H9 (cell line): ENCODE measurements at regions not wholly inside any gene's neighbourhood (a gene's known extent, or its start where the extent isn't known, plus 50 kb on each side); places are given as distances from the start of the nearest gene placed in this dataset.

Experiments used
- DNase-seq: peaks from one replicate; pipeline ENCODE4 v3.0.0-alpha.2; 2017
- H2AFZ ChIP-seq: one replicate; pipeline ENCODE4 v1.6.1; 2013; ENCODE audit warnings: mild to moderate bottlenecking, low read length, control low read depth, moderate library complexity
- H2AK5ac ChIP-seq: 2 replicates; pipeline ENCODE4 v1.6.1; 2013; ENCODE audit warnings: low read length, control low read depth, mixed read lengths; ENCODE audit not compliant: insufficient read length
- H2BK120ac ChIP-seq: one replicate; pipeline ENCODE4 v1.6.1; 2013; ENCODE audit warnings: low read depth, mild to moderate bottlenecking, low read length, control low read depth, inconsistent platforms; ENCODE audit not compliant: poor library complexity, severe bottlenecking
- H2BK12ac ChIP-seq: 2 replicates; pipeline ENCODE4 v1.6.1; 2013; ENCODE audit warnings: low read length, control low read depth, mixed read lengths, low read depth; ENCODE audit not compliant: insufficient read length
- H2BK15ac ChIP-seq: 2 replicates; pipeline ENCODE4 v1.6.1; 2013; ENCODE audit warnings: low read depth, low read length, control low read depth
- H2BK20ac ChIP-seq: one replicate; pipeline ENCODE4 v1.6.1; 2013; ENCODE audit warnings: low read depth, mild to moderate bottlenecking, low read length, control low read depth, inconsistent platforms; ENCODE audit not compliant: poor library complexity, severe bottlenecking
- H2BK5ac ChIP-seq: 2 replicates; pipeline ENCODE4 v1.6.1; 2013; ENCODE audit warnings: low read length, control low read depth, mixed read lengths; ENCODE audit not compliant: insufficient read length
- H3K14ac ChIP-seq: 2 replicates; pipeline ENCODE4 v1.6.1; 2013; ENCODE audit warnings: low read length, control low read depth; ENCODE audit not compliant: insufficient read depth
- H3K18ac ChIP-seq: 2 replicates; pipeline ENCODE4 v1.6.1; 2013; ENCODE audit warnings: low read depth, mild to moderate bottlenecking, mixed read lengths, low read length, control low read depth; ENCODE audit not compliant: insufficient read length
- H3K23ac ChIP-seq: 2 replicates; pipeline ENCODE4 v1.6.1; 2013; ENCODE audit warnings: low read length, control low read depth, mixed read lengths, low read depth; ENCODE audit not compliant: insufficient read length
- H3K23me2 ChIP-seq: 2 replicates; pipeline ENCODE4 v1.6.1; 2013; ENCODE audit warnings: low read depth, mild to moderate bottlenecking, mixed read lengths, low read length, control low read depth; ENCODE audit not compliant: insufficient read length, poor library complexity, severe bottlenecking
- H3K27ac ChIP-seq: 2 replicates; pipeline ENCODE4 v1.5.1; 2013; ENCODE audit warnings: low read length, control low read depth, mixed read lengths, low read depth; ENCODE audit not compliant: insufficient read length
- H3K27me3 ChIP-seq: 2 replicates; pipeline ENCODE4 v1.6.1; 2013; ENCODE audit warnings: low read length, control low read depth, inconsistent platforms; ENCODE audit not compliant: insufficient read depth
- H3K4ac ChIP-seq: 2 replicates; pipeline ENCODE4 v1.6.1; 2013; ENCODE audit warnings: low read depth, mild to moderate bottlenecking, control low read depth, inconsistent platforms, low read length, moderate library complexity
- H3K4me1 ChIP-seq: 2 replicates; pipeline ENCODE4 v1.6.1; 2013; ENCODE audit warnings: low read length, control low read depth, inconsistent platforms; ENCODE audit not compliant: insufficient read depth
- H3K4me2 ChIP-seq: 2 replicates; pipeline ENCODE4 v1.6.1; 2013; ENCODE audit warnings: low read length, control low read depth, mixed read lengths; ENCODE audit not compliant: insufficient read length, insufficient read depth
- H3K56ac ChIP-seq: 2 replicates; pipeline ENCODE4 v1.6.1; 2013; ENCODE audit warnings: low read depth, mild to moderate bottlenecking, mixed read lengths, low read length, control low read depth; ENCODE audit not compliant: insufficient read length
- H3K79me1 ChIP-seq: 2 replicates; pipeline ENCODE4 v1.6.1; 2013; ENCODE audit warnings: low read depth, mild to moderate bottlenecking, moderate library complexity, low read length, control low read depth, inconsistent platforms; ENCODE audit not compliant: insufficient read depth, poor library complexity, severe bottlenecking
- H3K79me2 ChIP-seq: 2 replicates; pipeline ENCODE4 v1.6.1; 2013; ENCODE audit warnings: low read length, control low read depth, inconsistent platforms; ENCODE audit not compliant: insufficient read depth
- H3K9ac ChIP-seq: 2 replicates; pipeline ENCODE4 v1.6.1; 2013; ENCODE audit warnings: low read length, control low read depth, mixed read lengths; ENCODE audit not compliant: insufficient read length; ENCODE audit errors: extremely low read depth
- H3K9me3 ChIP-seq: one replicate; pipeline ENCODE4 v1.6.1; 2013; ENCODE audit warnings: low read depth, low read length, inconsistent platforms; ENCODE audit not compliant: control insufficient read depth
- H3T11ph ChIP-seq: one replicate; pipeline ENCODE4 v1.6.1; 2013; ENCODE audit warnings: mild to moderate bottlenecking, low read length, control low read depth, inconsistent platforms
- H4K20me1 ChIP-seq: one replicate; pipeline ENCODE4 v1.6.1; 2013; ENCODE audit not compliant: control insufficient read depth, insufficient read length, insufficient read depth
- H4K5ac ChIP-seq: 2 replicates; pipeline ENCODE4 v1.6.1; 2013; ENCODE audit warnings: low read depth, mild to moderate bottlenecking, mixed read lengths, low read length, control low read depth; ENCODE audit not compliant: insufficient read length
- H4K8ac ChIP-seq: replicated peaks from 2 replicates; pipeline ENCODE4 v1.6.1; 2013; ENCODE audit warnings: low read length, control low read depth, mixed read lengths, low read depth; ENCODE audit not compliant: insufficient read length
- H4K91ac ChIP-seq: 2 replicates; pipeline ENCODE4 v1.6.1; 2013; ENCODE audit warnings: low read depth, mild to moderate bottlenecking, moderate library complexity, mixed read lengths, low read length, control low read depth; ENCODE audit not compliant: insufficient read length
- H3K27ac Mint-ChIP-seq, 3 experiments: 2 replicates in 2 of 3; 3 replicates in 1 of 3; pipeline ENCODE4 v1.8.0; 2020 to 2021; ENCODE audit warnings: mixed read lengths in 3 of 3, mild to moderate bottlenecking in 1 of 3, moderate library complexity in 1 of 3
- H3K27me3 Mint-ChIP-seq: 2 replicates; pipeline ENCODE4 v1.8.0; 2021; ENCODE audit warnings: low read depth, mild to moderate bottlenecking, moderate library complexity, mixed read lengths
- H3K36me3 Mint-ChIP-seq, 3 experiments: 2 replicates in 2 of 3; 3 replicates in 1 of 3; pipeline ENCODE4 v1.8.0; 2020 to 2021; ENCODE audit warnings: low read depth in 3 of 3, mixed read lengths in 3 of 3; ENCODE audit not compliant: insufficient read depth in 1 of 3
- H3K4me1 Mint-ChIP-seq, 2 experiments: 2 replicates each; pipeline ENCODE4 v1.8.0; 2020; ENCODE audit warnings: mixed read lengths in 2 of 2
- H3K4me3 Mint-ChIP-seq, 2 experiments: 2 replicates in 1 of 2; 3 replicates in 1 of 2; pipeline ENCODE4 v1.8.0; 2020 to 2021; ENCODE audit warnings: mild to moderate bottlenecking in 2 of 2, mixed read lengths in 2 of 2, moderate library complexity in 1 of 2
- H3K9me3 Mint-ChIP-seq, 2 experiments: 2 replicates in 1 of 2; 3 replicates in 1 of 2; pipeline ENCODE4 v1.8.0; 2020; ENCODE audit warnings: mild to moderate bottlenecking in 2 of 2, mixed read lengths in 2 of 2, moderate library complexity in 1 of 2
- CTCF ChIP-seq: fragments of 200-600 bp; sonication (generic); conservative IDR thresholded peaks from 3 replicates; pipeline ENCODE4 v1.8.0; 2021; ENCODE audit warnings: antibody characterized with exemption, mild to moderate bottlenecking
- WGBS: extraction: QIAGEN DNeasy Blood & Tissue Kit; methylation state at CpG from one replicate; pipeline ENCODE4 v1.1.7; 2013; ENCODE audit warnings: missing lambda C conversion rate, low lambda C conversion rate, mixed read lengths; ENCODE audit not compliant: insufficient read length; ENCODE audit errors: extremely low coverage; 5-methylcytosine and 5-hydroxymethylcytosine counted together

- no peak overlapping the region for H3K14ac ChIP-seq
- TF ChIP-seq CTCF, result no peak
- H3K4me1 Mint-ChIP-seq, result no peaks in the 10 kb centered on the region
- H3K9me3 Mint-ChIP-seq, result no peaks in the 10 kb centered on the region
- WGBS, result no CpG with 5 or more reads among the region's 6 CpGs
- H3K9me3 ChIP-seq, result no peaks in the 10 kb centered on the region
- no peak overlapping the region for H2BK20ac ChIP-seq
- H2BK5ac ChIP-seq, result no peak overlapping the region
- no peaks in the 10 kb centered on the region for H3K23me2 ChIP-seq
- no peak overlapping the region for H3K27ac Mint-ChIP-seq
- H3K4ac ChIP-seq, result no peak overlapping the region
- no peak overlapping the region for H4K91ac ChIP-seq
- H3K36me3 Mint-ChIP-seq, result no peaks in the 10 kb centered on the region
- no peak overlapping the region for H3K56ac ChIP-seq
- H3K4me2 ChIP-seq, result no peak overlapping the region
- no peaks in the 10 kb centered on the region for H3K4me1 ChIP-seq
- H3K79me1 ChIP-seq, result no peaks in the 10 kb centered on the region
- no peak overlapping the region for H2AK5ac ChIP-seq
- H2BK12ac ChIP-seq, result no peak overlapping the region
- no peak for DNase-seq
- H3K27me3 ChIP-seq, result no peaks in the 10 kb centered on the region
- H3K18ac ChIP-seq, result no peak overlapping the region
- H4K8ac ChIP-seq, result no peak overlapping the region
- no peak overlapping the region for H2BK15ac ChIP-seq
- H3K9ac ChIP-seq, result no peak overlapping the region
- no peak overlapping the region for H3K27ac ChIP-seq
- no peak overlapping the region for H2AFZ ChIP-seq
- H4K5ac ChIP-seq, result no peak overlapping the region
- no peak overlapping the region for H3K23ac ChIP-seq
- no peak overlapping the region for H3T11ph ChIP-seq
- no peaks in the 10 kb centered on the region; the same call in 1 of the 2 replicates for H3K27me3 Mint-ChIP-seq
- no peak overlapping the region for H2BK120ac ChIP-seq
- no peaks in the 10 kb centered on the region for H3K79me2 ChIP-seq
- no peak overlapping the region for H3K4me3 Mint-ChIP-seq
- no peaks in the 10 kb centered on the region for H4K20me1 ChIP-seq
Measured at GRCh38 chr10:94239696-94240095, 123.0 kb downstream of the NOC3L start.
